ENCODE measurements at regions not wholly inside any gene's neighbourhood (a gene's known extent, or its start where the extent isn't known, plus 50 kb on each side); places are given as distances from the start of the nearest gene placed in this dataset.
"Not testable (repeated sequence)": the region's sequence is repeated elsewhere in the genome, so short reads cannot be mapped to it uniquely, and the experiment has no call there.

DNA sequence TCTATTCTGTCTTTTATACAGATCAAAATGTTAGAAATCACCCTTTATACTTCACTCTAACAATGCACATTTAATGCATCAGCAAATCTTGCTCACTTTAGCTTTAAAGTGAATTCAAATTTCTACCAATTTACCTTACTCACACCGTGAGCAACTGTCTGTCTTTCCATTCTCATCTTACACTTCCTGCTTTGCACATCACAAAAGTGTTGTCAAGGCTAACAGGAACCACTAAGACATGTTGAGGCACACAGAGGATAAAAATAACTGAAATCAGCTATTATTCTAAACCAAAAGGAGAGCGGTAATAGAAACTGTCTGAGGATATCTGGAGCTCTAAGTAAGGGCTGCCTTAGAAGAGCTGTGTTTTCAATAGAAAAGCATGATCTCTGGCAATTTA is 519.9 kb downstream of the ZBBX start:
- Histone ChIP-seq H3K9me2 (replicated peaks; ENCODE audit: low read length) (no peaks in the 10 kb centered on the region), H3K27ac (ENCODE audit: low read length) (no peak overlapping the region), H3K36me3 (ENCODE audit: low read depth, low read length) (no peaks in the 10 kb centered on the region), H3K4me1 (ENCODE audit: insufficient read depth, low read length) (no peaks in the 10 kb centered on the region), H4K20me1 (ENCODE audit: low read length) (no peaks in the 10 kb centered on the region), H3K4me3 (ENCODE audit: low read length) (no peak overlapping the region), H3K4me2 (ENCODE audit: low read length) (no peak overlapping the region), H2AFZ (ENCODE audit: low read length) (no peak overlapping the region), H3F3A (ENCODE audit: low read length, unreplicated experiment) (no peaks in the 10 kb centered on the region), H3K9me3 (ENCODE audit: low read length) (no peaks in the 10 kb centered on the region), H3K27me3 (ENCODE audit: low read length) (no peaks in the 10 kb centered on the region), H3K79me2 (ENCODE audit: low read length) (no peaks in the 10 kb centered on the region), H3K9ac (ENCODE audit: low read length) (no peak overlapping the region)
- ATAC-seq: no peak
- ChIA-PET POLR2A (ENCODE audit: unreplicated experiment) (no interaction called here), CTCF (no interaction called here)
- no peak for DNase-seq
- intact Hi-C loops (cut with micrococcal nuclease): no loop called here
- no peak for TF ChIP-seq EZH2 (IDR thresholded peaks at IDR 0.05; ENCODE audit: low read length, unreplicated experiment)
- no peak for TF ChIP-seq CTCF (conservative IDR thresholded peaks at IDR 0.05; ENCODE audit: low read depth, low read length)
- TF ChIP-seq EZH2phosphoT487 (IDR thresholded peaks at IDR 0.05; ENCODE audit: borderline replicate concordance, low read length): no peak
- no TSS peak for BruUV-seq (replicated peaks)

DNA sequence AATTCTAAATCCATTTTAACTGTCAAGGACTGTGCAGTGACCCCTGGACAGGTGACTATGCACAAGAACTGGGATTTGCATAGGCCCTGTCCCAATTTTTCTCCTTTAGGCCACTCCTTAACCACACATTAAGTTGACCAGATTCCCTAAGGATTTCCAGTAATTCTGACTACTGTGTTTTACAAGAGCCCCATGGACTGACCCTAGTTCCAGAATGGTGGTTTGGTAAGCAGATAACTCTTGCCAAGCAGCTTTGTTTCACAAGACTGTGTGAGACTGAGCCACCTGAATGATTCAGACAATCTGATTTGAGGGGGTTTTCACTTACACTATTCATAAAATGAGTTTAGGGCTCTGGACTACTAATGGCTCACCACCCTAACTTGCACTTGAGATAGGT is 535.8 kb downstream of the ZBBX start:
- Histone ChIP-seq H3K4me3 (ENCODE audit: low read length) (no peak overlapping the region), H4K20me1 (ENCODE audit: low read length) (no peaks in the 10 kb centered on the region), H3K79me2 (ENCODE audit: low read length) (no peaks in the 10 kb centered on the region), H3K4me1 (ENCODE audit: insufficient read depth, low read length) (no peaks in the 10 kb centered on the region), H3K9me3 (ENCODE audit: low read length) (no peaks in the 10 kb centered on the region), H3K27ac (ENCODE audit: low read length) (no peak overlapping the region), H3K36me3 (ENCODE audit: low read depth, low read length) (no peaks in the 10 kb centered on the region), H3K9ac (ENCODE audit: low read length) (no peak overlapping the region), H2AFZ (ENCODE audit: low read length) (no peak overlapping the region), H3F3A (ENCODE audit: low read length, unreplicated experiment) (no peaks in the 10 kb centered on the region), H3K27me3 (ENCODE audit: low read length) (no peaks in the 10 kb centered on the region), H3K9me2 (replicated peaks; ENCODE audit: low read length) (no peaks in the 10 kb centered on the region), H3K4me2 (ENCODE audit: low read length) (no peak overlapping the region)
- TF ChIP-seq EZH2phosphoT487 (IDR thresholded peaks at IDR 0.05; ENCODE audit: borderline replicate concordance, low read length): no peak
- TF ChIP-seq EZH2 (IDR thresholded peaks at IDR 0.05; ENCODE audit: low read length, unreplicated experiment): no peak
- TF ChIP-seq CTCF (conservative IDR thresholded peaks at IDR 0.05; ENCODE audit: low read depth, low read length): no peak
- intact Hi-C loops (cut with micrococcal nuclease): no loop called here
- DNase-seq (peak; percentile 17), ATAC-seq (no peak)
- BruUV-seq (replicated peaks): no TSS peak
- ChIA-PET CTCF (no interaction called here), POLR2A (ENCODE audit: unreplicated experiment) (no interaction called here)

DNA sequence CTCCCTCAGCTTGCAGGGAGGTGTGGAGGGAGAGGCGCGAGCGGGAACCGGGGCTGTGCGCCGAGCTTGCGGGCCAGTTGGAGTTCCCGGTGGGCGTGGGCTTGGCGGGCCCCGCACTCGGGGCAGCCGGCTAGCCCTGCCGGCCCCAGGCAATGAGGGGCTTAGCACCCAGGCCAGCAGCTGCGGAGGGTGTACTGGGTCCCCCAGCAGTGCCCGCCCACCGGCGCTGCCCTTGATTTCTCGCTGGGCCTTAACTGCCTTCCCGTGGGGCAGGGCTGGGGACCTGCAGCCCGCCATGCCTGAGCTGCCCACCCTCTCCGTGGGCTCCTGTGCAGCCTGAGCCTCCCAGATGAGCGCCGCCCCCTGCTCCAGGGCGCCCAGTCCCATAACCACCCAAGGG is 537.3 kb downstream of the ZBBX start:
- H3F3A ChIP-seq (ENCODE audit: low read length, unreplicated experiment); H2AFZ ChIP-seq (ENCODE audit: low read length); H3K9me2 ChIP-seq (replicated peaks; ENCODE audit: low read length); CTCF ChIA-PET; H4K20me1 ChIP-seq (ENCODE audit: low read length); POLR2A ChIA-PET (ENCODE audit: unreplicated experiment); H3K36me3 ChIP-seq (ENCODE audit: low read depth, low read length); ATAC-seq; H3K27me3 ChIP-seq (ENCODE audit: low read length); DNase-seq; BruUV-seq (replicated peaks); H3K9ac ChIP-seq (ENCODE audit: low read length); H3K27ac ChIP-seq (ENCODE audit: low read length); H3K4me3 ChIP-seq (ENCODE audit: low read length); H3K79me2 ChIP-seq (ENCODE audit: low read length); H3K9me3 ChIP-seq (ENCODE audit: low read length); H3K4me1 ChIP-seq (ENCODE audit: insufficient read depth, low read length); intact Hi-C loops (cut with micrococcal nuclease); H3K4me2 ChIP-seq (ENCODE audit: low read length): not testable (repeated sequence)
